ENCODE measurements at regions not wholly inside any gene's neighbourhood (a gene's known extent, or its start where the extent isn't known, plus 50 kb on each side); places are given as distances from the start of the nearest gene placed in this dataset.

DNA sequence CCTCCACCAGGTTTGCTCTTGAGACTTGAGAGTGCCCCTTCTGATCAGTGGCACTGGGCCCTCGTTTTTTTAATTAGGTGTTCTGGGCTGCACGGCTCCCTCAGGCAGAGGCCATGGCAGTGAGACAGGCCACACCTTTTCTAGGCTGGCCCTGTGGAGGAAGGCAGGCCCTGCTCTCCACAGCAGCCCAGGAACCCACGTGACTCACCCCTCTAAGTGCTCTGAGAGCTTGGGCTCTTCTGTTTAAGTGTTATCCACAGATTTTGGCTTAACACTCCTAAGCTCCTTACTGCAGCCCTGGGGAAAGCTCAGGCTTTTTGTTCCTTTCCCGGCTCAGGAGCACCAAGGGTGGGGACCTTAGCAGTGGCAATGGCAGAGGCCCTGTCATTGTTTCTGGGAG is 463.2 kb upstream of the GBE1 start:
- no peak overlapping the region for H3K4me3 ChIP-seq
- H3K4me1 ChIP-seq = no peaks in the 10 kb centered on the region
- no peaks in the 10 kb centered on the region for H3K27me3 ChIP-seq
- no peak for DNase-seq
- TF ChIP-seq, protein P1, sequence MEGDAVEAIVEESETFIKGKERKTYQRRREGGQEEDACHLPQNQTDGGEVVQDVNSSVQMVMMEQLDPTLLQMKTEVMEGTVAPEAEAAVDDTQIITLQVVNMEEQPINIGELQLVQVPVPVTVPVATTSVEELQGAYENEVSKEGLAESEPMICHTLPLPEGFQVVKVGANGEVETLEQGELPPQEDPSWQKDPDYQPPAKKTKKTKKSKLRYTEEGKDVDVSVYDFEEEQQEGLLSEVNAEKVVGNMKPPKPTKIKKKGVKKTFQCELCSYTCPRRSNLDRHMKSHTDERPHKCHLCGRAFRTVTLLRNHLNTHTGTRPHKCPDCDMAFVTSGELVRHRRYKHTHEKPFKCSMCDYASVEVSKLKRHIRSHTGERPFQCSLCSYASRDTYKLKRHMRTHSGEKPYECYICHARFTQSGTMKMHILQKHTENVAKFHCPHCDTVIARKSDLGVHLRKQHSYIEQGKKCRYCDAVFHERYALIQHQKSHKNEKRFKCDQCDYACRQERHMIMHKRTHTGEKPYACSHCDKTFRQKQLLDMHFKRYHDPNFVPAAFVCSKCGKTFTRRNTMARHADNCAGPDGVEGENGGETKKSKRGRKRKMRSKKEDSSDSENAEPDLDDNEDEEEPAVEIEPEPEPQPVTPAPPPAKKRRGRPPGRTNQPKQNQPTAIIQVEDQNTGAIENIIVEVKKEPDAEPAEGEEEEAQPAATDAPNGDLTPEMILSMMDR (IDR thresholded peaks at IDR 0.05) = no peak
- no peak for TF ChIP-seq POLR2A (IDR thresholded peaks at IDR 0.05)
- no peaks in the 10 kb centered on the region for H3K36me3 ChIP-seq
- H3K9me3 ChIP-seq = peaks cover 0 to 25% (median 4%) of the 10 kb centered on the region in 12 donors
- H3K27ac ChIP-seq = no peak overlapping the region
- 43 to 54% (median 50%) methylated on average over 4 of the region's 4 CpGs for WGBS, 4 donors
- intact Hi-C loops (cut with DNase I) = no loop called here
- ATAC-seq = peak in 1 of 4 donors; percentile 45

DNA sequence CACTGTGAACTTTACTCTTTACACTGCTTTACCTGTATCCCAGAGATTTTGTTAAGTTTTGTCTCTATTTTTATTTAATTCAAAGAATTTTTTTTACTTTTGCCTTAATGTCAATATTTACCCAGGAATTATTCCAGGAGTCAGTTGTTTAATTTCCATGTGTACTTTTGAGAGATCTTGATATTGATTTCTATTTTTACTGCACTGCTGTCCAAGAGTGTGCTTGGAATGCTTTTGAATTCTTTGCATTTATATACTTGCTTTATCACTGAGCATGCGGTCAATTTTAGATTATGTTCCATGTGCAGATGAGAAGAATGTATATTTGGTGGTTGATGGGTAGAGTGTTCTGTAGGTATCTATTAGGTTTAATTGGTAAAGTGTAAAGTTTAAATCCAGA is 461.0 kb upstream of the GBE1 start:
- Histone ChIP-seq H3K36me3 (no peaks in the 10 kb centered on the region), H3K9me3 (peaks cover 0 to 25% (median 4%) of the 10 kb centered on the region in 12 donors), H3K4me3 (no peak overlapping the region), H3K4me1 (no peaks in the 10 kb centered on the region), H3K27me3 (no peaks in the 10 kb centered on the region), H3K27ac (no peak overlapping the region)
- ATAC-seq = no peak
- 49 to 68% (median 58%) methylated on average over 1 of the region's 1 CpG for WGBS, 4 donors
- intact Hi-C loops (cut with DNase I) = no loop called here
- TF ChIP-seq, protein P1 (IDR thresholded peaks at IDR 0.05) = no peak
- no peak for TF ChIP-seq POLR2A (IDR thresholded peaks at IDR 0.05)
- DNase-seq = no peak

DNA sequence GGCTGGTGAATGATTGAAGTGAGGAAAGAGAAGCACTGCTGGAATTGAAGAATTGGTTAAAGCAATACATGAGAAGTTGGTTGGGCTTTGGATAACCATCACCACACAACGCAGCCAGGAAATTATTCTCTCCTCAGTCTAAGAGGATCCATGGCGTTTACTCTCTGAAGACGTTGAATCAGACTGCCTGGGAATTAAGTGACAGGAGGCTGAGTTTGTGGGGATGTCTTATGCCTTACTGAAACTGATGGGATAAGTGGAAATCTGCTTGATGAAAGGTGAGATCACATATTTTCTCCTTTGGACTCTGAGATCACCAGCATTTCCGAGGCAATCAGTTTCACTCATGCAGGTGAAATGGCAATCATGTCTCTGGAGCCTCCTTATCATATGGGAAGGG is 456.1 kb upstream of the GBE1 start:
- no peaks in the 10 kb centered on the region for H3K4me1 ChIP-seq
- DNase-seq = no peak
- 73 to 79% (median 78%) methylated on average over 4 of the region's 4 CpGs for WGBS, 4 donors
- H3K36me3 ChIP-seq = no peaks in the 10 kb centered on the region
- ATAC-seq = no peak
- peaks cover 0 to 5% (median 0%) of the 10 kb centered on the region in 12 donors for H3K9me3 ChIP-seq
- intact Hi-C loops (cut with DNase I) = no loop called here
- H3K4me3 ChIP-seq = no peak overlapping the region
- no peak overlapping the region for H3K27ac ChIP-seq
- TF ChIP-seq, protein P1 (IDR thresholded peaks at IDR 0.05) = no peak
- no peak for TF ChIP-seq POLR2A (IDR thresholded peaks at IDR 0.05)
- H3K27me3 ChIP-seq = no peaks in the 10 kb centered on the region

DNA sequence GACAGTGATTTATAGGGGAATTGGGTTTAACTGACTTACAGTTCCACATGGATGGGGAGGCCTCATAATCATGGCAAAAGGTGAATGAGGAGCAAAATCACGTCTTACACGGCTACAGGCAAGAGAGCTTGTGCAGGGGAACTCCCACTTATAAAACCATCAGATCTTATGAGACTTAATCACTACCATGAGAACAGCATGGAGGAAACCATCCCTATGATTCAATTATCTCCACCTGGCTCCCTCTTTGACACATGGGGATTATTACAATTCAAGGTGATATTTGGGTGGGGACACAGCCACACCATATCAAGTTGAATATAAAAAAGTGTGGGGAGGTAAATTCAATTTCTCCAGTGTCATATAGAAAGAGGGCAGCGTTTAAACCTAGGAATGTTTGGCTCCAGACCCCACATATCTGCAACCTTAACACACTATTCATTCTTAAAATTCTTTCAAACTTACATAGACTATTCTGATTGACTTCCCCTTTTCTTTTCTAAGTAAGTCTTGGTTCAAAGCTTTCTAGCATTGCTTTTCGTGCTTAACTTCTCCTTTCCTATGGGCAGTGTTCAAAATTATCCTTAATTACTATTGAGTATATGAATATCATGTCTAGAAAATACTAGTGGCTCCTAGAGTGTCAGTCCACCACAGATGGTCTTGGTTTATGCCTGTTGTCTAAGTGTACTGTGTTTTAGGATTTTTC is 446.7 kb upstream of the GBE1 start:
- Histone ChIP-seq H3K9me3 (no peaks in the 10 kb centered on the region), H3K4me3 (no peak overlapping the region), H3K27me3 (no peaks in the 10 kb centered on the region), H3K36me3 (no peaks in the 10 kb centered on the region), H3K27ac (no peak overlapping the region), H3K4me1 (no peaks in the 10 kb centered on the region)
- DNase-seq = no peak
- intact Hi-C loops (cut with DNase I) = no loop called here
- WGBS, 4 donors = 29 to 60% (median 52%) methylated on average over 4 of the region's 4 CpGs
- no peak for ATAC-seq
- TF ChIP-seq, protein P1 (IDR thresholded peaks at IDR 0.05) = no peak
- no peak for TF ChIP-seq POLR2A (IDR thresholded peaks at IDR 0.05)

Data from heart left ventricle (tissue), 16 donors.